Panc1 (cell line): ENCODE measurements at regions not wholly inside any gene's neighbourhood (a gene's known extent, or its start where the extent isn't known, plus 50 kb on each side); places are given as distances from the start of the nearest gene placed in this dataset.

Experiments
- ATAC-seq: fragments of 200-7000 bp; cut with Tn5 transposase; 2 replicates; pipeline ENCODE4 v1.9.1; 2020; ENCODE audit warnings: mild to moderate bottlenecking, moderate library complexity
- BruUV-seq: library from RNA; stranded (reverse); fragments of 400-500 nt; replicated peaks from 2 replicates; lab custom pipeline; 2021; lab: Mats Ljungman, UMichigan
- CTCF ChIA-PET: fragments of 300-600 bp; sonication (Branson Sonifier 250); formaldehyde crosslinking; loops from one replicate; lab custom pipeline; 2022; ENCODE audit warnings: antibody characterized with exemption; lab: Charles Lee
- POLR2A ChIA-PET: fragments of 300-600 bp; sonication (Branson Sonifier 250); formaldehyde crosslinking; loops from one replicate; lab custom pipeline; 2022; ENCODE audit warnings: antibody characterized with exemption; lab: Charles Lee
- DNase-seq: peaks from one replicate; pipeline ENCODE4 v3.0.0-alpha.2; 2010; ENCODE audit warnings: low read depth, low spot score
- H3K27ac ChIP-seq: 2 replicates; pipeline ENCODE4 v1.5.1; 2011; ENCODE audit warnings: mild to moderate bottlenecking, low read length, inconsistent platforms
- H3K27me3 ChIP-seq: fragments of 200-500 bp; sonication (Bioruptor generic); 2 replicates; pipeline ENCODE4 v1.6.0; 2014; ENCODE audit warnings: low read length, inconsistent platforms; ENCODE audit not compliant: control insufficient read depth, insufficient read depth
- H3K36me3 ChIP-seq: fragments of 200-500 bp; sonication (Bioruptor generic); 2 replicates; pipeline ENCODE4 v1.5.1; 2014; ENCODE audit warnings: inconsistent platforms, mild to moderate bottlenecking, low read length, moderate library complexity; ENCODE audit not compliant: control insufficient read depth, insufficient read depth
- H3K4me1 ChIP-seq: 2 replicates; pipeline ENCODE4 v1.5.1; 2011; ENCODE audit warnings: inconsistent platforms, mild to moderate bottlenecking, low read length, moderate library complexity; ENCODE audit not compliant: control insufficient read depth, insufficient read depth
- H3K4me3 ChIP-seq, 2 experiments: 2 replicates each; pipeline ENCODE4 v1.5.1; 2011 to 2012; ENCODE audit warnings: low read depth in 2 of 2, low read length in 2 of 2, mild to moderate bottlenecking in 2 of 2, inconsistent platforms in 1 of 2, moderate library complexity in 1 of 2
- H3K9me3 ChIP-seq: fragments of 200-500 bp; sonication (Bioruptor generic); 2 replicates; pipeline ENCODE4 v1.5.1; 2014; ENCODE audit warnings: low read depth, mild to moderate bottlenecking, inconsistent platforms, low read length, moderate library complexity; ENCODE audit not compliant: control insufficient read depth, insufficient read depth
- POLR2AphosphoS5 ChIP-seq: IDR thresholded peaks from 2 replicates; pipeline ENCODE4 v1.6.1; 2012; ENCODE audit warnings: mild to moderate bottlenecking, low read depth, low read length, moderate library complexity
- SIN3A ChIP-seq: IDR thresholded peaks from 2 replicates; pipeline ENCODE4 v1.6.1; 2012; ENCODE audit warnings: low read depth, mild to moderate bottlenecking, low read length, moderate library complexity, borderline replicate concordance; ENCODE audit not compliant: insufficient read depth
- TCF7L2 ChIP-seq: IDR thresholded peaks from 2 replicates; pipeline ENCODE4 v1.6.1; 2011; ENCODE audit warnings: mild to moderate bottlenecking, low read depth, low read length, inconsistent platforms
- in situ Hi-C: cut with HindIII; loops from 2 replicates; pipeline ENCODE4 v1.10.0; 2016; ENCODE audit warnings: low sequenced_read_pairs, low pct_unique_long_range_greater_than_20kb
- intact Hi-C: fragments of 100-400 bp; cut with micrococcal nuclease; formaldehyde crosslinking; loops from one replicate; pipeline ENCODE4 v1.10.0; 2022; ENCODE audit not compliant: unreplicated experiment
- TF ChIP-seq, protein P1 (sequence below): fragments of 450-650 bp; IDR thresholded peaks from 2 replicates; pipeline ENCODE4 v1.5.1; 2017; ENCODE audit warnings: mild to moderate bottlenecking
- TF ChIP-seq, protein P2 (sequence below), 2 experiments: IDR thresholded peaks; 2 replicates each; pipeline ENCODE4 v1.6.1; 2011 to 2012; ENCODE audit warnings: low read depth in 2 of 2, control low read depth in 1 of 2, low read length in 1 of 2, mild to moderate bottlenecking in 1 of 2, moderate library complexity in 1 of 2; ENCODE audit not compliant: insufficient read depth in 1 of 2

DNA sequence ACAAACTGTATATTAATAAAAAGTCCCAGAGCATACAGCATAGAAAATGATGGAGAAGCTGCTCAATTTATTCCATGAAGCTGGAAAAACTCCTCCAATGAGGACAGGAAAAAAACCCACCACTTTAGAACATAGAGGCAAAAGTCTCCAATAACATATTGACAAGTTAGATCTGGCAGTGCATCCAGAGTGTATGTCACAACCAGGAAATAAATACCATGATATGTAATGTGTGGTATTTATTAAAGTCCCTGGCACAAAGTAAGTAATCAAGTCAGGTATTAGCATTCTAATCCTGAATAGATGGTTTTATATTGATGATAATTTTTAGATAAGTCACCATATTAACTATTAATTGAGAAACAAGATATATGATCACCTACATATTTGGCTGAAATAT lies 427.3 kb upstream of the HS6ST1 start:
- H3K36me3 ChIP-seq = no peaks in the 10 kb centered on the region
- intact Hi-C loops (no loop called here), in situ Hi-C loops (no loop called here)
- peaks cover 12% of the 10 kb centered on the region for H3K27me3 ChIP-seq
- no peak for DNase-seq
- ChIA-PET CTCF (no interaction called here), POLR2A (no interaction called here)
- H3K4me3 ChIP-seq = no peak overlapping the region
- H3K27ac ChIP-seq = no peak overlapping the region
- H3K4me1 ChIP-seq = no peaks in the 10 kb centered on the region
- TF ChIP-seq, protein P1, sequence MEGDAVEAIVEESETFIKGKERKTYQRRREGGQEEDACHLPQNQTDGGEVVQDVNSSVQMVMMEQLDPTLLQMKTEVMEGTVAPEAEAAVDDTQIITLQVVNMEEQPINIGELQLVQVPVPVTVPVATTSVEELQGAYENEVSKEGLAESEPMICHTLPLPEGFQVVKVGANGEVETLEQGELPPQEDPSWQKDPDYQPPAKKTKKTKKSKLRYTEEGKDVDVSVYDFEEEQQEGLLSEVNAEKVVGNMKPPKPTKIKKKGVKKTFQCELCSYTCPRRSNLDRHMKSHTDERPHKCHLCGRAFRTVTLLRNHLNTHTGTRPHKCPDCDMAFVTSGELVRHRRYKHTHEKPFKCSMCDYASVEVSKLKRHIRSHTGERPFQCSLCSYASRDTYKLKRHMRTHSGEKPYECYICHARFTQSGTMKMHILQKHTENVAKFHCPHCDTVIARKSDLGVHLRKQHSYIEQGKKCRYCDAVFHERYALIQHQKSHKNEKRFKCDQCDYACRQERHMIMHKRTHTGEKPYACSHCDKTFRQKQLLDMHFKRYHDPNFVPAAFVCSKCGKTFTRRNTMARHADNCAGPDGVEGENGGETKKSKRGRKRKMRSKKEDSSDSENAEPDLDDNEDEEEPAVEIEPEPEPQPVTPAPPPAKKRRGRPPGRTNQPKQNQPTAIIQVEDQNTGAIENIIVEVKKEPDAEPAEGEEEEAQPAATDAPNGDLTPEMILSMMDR = no peak
- TF ChIP-seq, protein P2, sequence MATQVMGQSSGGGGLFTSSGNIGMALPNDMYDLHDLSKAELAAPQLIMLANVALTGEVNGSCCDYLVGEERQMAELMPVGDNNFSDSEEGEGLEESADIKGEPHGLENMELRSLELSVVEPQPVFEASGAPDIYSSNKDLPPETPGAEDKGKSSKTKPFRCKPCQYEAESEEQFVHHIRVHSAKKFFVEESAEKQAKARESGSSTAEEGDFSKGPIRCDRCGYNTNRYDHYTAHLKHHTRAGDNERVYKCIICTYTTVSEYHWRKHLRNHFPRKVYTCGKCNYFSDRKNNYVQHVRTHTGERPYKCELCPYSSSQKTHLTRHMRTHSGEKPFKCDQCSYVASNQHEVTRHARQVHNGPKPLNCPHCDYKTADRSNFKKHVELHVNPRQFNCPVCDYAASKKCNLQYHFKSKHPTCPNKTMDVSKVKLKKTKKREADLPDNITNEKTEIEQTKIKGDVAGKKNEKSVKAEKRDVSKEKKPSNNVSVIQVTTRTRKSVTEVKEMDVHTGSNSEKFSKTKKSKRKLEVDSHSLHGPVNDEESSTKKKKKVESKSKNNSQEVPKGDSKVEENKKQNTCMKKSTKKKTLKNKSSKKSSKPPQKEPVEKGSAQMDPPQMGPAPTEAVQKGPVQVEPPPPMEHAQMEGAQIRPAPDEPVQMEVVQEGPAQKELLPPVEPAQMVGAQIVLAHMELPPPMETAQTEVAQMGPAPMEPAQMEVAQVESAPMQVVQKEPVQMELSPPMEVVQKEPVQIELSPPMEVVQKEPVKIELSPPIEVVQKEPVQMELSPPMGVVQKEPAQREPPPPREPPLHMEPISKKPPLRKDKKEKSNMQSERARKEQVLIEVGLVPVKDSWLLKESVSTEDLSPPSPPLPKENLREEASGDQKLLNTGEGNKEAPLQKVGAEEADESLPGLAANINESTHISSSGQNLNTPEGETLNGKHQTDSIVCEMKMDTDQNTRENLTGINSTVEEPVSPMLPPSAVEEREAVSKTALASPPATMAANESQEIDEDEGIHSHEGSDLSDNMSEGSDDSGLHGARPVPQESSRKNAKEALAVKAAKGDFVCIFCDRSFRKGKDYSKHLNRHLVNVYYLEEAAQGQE (IDR thresholded peaks at IDR 0.05; ENCODE audit: insufficient read depth in 1 of 2, low read depth in 2 of 2, low read length in 1 of 2) = no peak
- TF ChIP-seq TCF7L2 (no peak), POLR2AphosphoS5 (no peak), SIN3A (no peak)
- no peak for ATAC-seq
- BruUV-seq = no TSS peak
- no peaks in the 10 kb centered on the region for H3K9me3 ChIP-seq

DNA sequence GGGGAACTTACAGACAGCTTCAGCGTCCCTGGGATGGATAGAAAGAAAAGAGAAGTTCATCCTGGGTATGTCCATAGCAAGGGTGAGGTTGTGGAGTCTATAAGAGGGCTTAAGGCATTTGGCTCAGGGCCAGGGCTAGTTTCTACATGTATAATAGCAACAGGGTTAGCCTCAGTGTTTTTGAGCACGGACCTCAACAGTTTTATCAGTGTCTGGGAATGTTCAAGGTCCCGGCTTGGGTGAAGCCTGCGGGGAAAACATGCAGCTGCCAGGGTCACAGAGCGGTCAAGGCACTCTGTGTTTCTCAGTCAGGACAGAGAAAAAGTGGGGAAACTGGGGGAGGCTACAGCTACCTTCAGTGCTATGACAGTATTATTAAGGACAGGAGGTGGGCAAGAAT lies 427.7 kb upstream of the HS6ST1 start:
- Histone ChIP-seq H3K4me3 (no peak overlapping the region), H3K36me3 (no peaks in the 10 kb centered on the region), H3K4me1 (no peaks in the 10 kb centered on the region), H3K9me3 (no peaks in the 10 kb centered on the region), H3K27ac (no peak overlapping the region), H3K27me3 (peaks cover 12% of the 10 kb centered on the region)
- intact Hi-C loops = no loop called here
- ATAC-seq (no peak), DNase-seq (no peak)
- ChIA-PET POLR2A (no interaction called here), CTCF (no interaction called here)
- BruUV-seq = no TSS peak
- TF ChIP-seq SIN3A (no peak), POLR2AphosphoS5 (no peak), TCF7L2 (no peak)
- TF ChIP-seq, protein P1 = no peak
- TF ChIP-seq, protein P2 (IDR thresholded peaks at IDR 0.05; ENCODE audit: insufficient read depth in 1 of 2, low read depth in 2 of 2, low read length in 1 of 2) = no peak
- in situ Hi-C loops = no loop called here
